HEK293 (cell line): ENCODE measurements at regions not wholly inside any gene's neighbourhood (a gene's known extent, or its start where the extent isn't known, plus 50 kb on each side); places are given as distances from the start of the nearest gene placed in this dataset.

Experiments used
- CTCF ChIP-seq: fragments of 450-650 bp; formaldehyde crosslinking; IDR thresholded peaks from 2 replicates; pipeline ENCODE4 v1.5.1; 2016; ENCODE audit warnings: missing biosample characterization, missing genetic modification characterization
- MEIS1 ChIP-seq: sonication (generic); formaldehyde crosslinking; IDR thresholded peaks from 2 replicates; pipeline ENCODE4 v1.8.1; 2022; ENCODE audit warnings: missing genetic modification reagents, mild to moderate bottlenecking, borderline replicate concordance
- ZNF121 ChIP-seq: fragments of 450-650 bp; formaldehyde crosslinking; IDR thresholded peaks from 2 replicates; pipeline ENCODE4 v1.5.1; 2016; ENCODE audit warnings: missing biosample characterization, missing genetic modification characterization
- ZNF175 ChIP-seq: fragments of 450-650 bp; formaldehyde crosslinking; IDR thresholded peaks from 2 replicates; pipeline ENCODE4 v1.5.1; 2016; ENCODE audit warnings: missing biosample characterization, missing genetic modification characterization
- ZNF223 ChIP-seq: fragments of 450-650 bp; formaldehyde crosslinking; IDR thresholded peaks from 2 replicates; pipeline ENCODE4 v1.5.1; 2016; ENCODE audit warnings: missing biosample characterization, missing genetic modification characterization
- ZNF324 ChIP-seq: fragments of 450-650 bp; formaldehyde crosslinking; IDR thresholded peaks from 2 replicates; pipeline ENCODE4 v1.5.1; 2016; ENCODE audit warnings: missing biosample characterization, missing genetic modification characterization
- ZNF341 ChIP-seq: fragments of 450-650 bp; formaldehyde crosslinking; IDR thresholded peaks from 2 replicates; pipeline ENCODE4; 2016; ENCODE audit warnings: low read depth, missing biosample characterization, missing genetic modification characterization
- ZNF514 ChIP-seq: fragments of 450-650 bp; formaldehyde crosslinking; IDR thresholded peaks from 2 replicates; pipeline ENCODE4 v1.5.1; 2016; ENCODE audit warnings: missing biosample characterization, missing genetic modification characterization
- ZNF629 ChIP-seq: fragments of 450-650 bp; formaldehyde crosslinking; IDR thresholded peaks from 2 replicates; pipeline ENCODE4 v1.5.1; 2017; ENCODE audit warnings: missing biosample characterization, missing genetic modification characterization
- ZNF707 ChIP-seq: fragments of 450-650 bp; formaldehyde crosslinking; IDR thresholded peaks from 2 replicates; pipeline ENCODE4 v1.5.1; 2016; ENCODE audit warnings: missing biosample characterization, missing genetic modification characterization
- ZNF777 ChIP-seq: fragments of 450-650 bp; formaldehyde crosslinking; IDR thresholded peaks from 2 replicates; pipeline ENCODE4 v1.5.1; 2017; ENCODE audit warnings: missing biosample characterization, missing genetic modification characterization, borderline replicate concordance
- ZNF785 ChIP-seq: fragments of 450-650 bp; formaldehyde crosslinking; IDR thresholded peaks from 2 replicates; pipeline ENCODE4 v1.5.1; 2016; ENCODE audit warnings: missing biosample characterization, missing genetic modification characterization
- ZNF792 ChIP-seq: fragments of 450-650 bp; formaldehyde crosslinking; IDR thresholded peaks from 2 replicates; pipeline ENCODE4 v1.5.1; 2016; ENCODE audit warnings: missing biosample characterization, missing genetic modification characterization
- ZNF843 ChIP-seq: fragments of 450-650 bp; formaldehyde crosslinking; IDR thresholded peaks from 2 replicates; pipeline ENCODE4 v1.5.1; 2016; ENCODE audit warnings: missing biosample characterization, missing genetic modification characterization

DNA sequence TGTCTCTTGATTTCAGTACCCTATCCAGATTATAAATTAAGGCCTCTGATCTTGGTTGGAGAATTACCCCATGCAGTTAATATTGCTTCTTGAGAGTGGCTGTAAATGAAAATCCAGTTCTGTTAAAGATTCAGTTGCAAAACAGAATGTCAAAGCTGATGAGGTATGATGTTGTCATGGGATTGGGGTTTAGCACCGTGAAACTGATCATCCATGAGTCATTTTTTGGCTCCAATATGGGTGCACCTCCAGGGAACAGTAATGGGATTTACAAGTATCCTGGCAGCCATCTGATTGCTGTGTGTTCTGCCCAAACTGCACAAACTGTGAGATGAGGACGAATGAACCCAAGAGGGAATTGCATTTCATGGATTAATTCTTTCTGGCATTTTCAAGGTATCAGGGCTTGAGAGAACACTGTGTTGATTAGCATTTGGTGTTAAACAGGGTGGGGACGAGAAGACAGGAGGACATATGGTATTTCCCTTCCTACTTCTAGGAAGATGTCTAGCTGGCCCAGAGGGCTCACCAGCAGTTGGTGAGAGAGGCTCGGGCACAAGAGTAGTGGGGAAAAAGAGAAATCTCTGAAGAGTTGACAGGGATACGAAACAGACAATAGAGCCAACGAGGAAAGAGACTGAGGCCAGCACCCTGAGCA is 214.7 kb downstream of the GAS1 start:
- TF ChIP-seq CTCF (no peak), ZNF707 (no peak), ZNF514 (tag by site-specific recombination) (no peak), ZNF785 (tag by site-specific recombination) (no peak), ZNF324 (peak; percentile 69; the same call in 1 of the 2 replicates), ZNF792 (tag by site-specific recombination) (no peak), MEIS1 (no peak), ZNF777 (no peak), ZNF843 (tag by site-specific recombination) (peak; percentile 97), ZNF629 (peak; percentile 98), ZNF175 (tag by site-specific recombination) (no peak), ZNF121 (tag by site-specific recombination) (no peak), ZNF223 (no peak), ZNF341 (tag by site-specific recombination) (no peak)
